BLaER1 treated with 17β-estradiol and CSF1 and Interleukin-3, amounts not matched to agents 10 nM and 100 nM (cell line): ENCODE measurements at regions not wholly inside any gene's neighbourhood (a gene's known extent, or its start where the extent isn't known, plus 50 kb on each side); places are given as distances from the start of the nearest gene placed in this dataset.

Experiments used
- H3K27ac ChIP-seq, 11 experiments: shearing (Covaris generic); formaldehyde crosslinking; 2 replicates each; pipeline ENCODE4 v1.8.1; 2022
- H3K27me3 ChIP-seq, 11 experiments: shearing (Covaris generic); formaldehyde crosslinking; 2 replicates each; pipeline ENCODE4 v1.8.1; 2022
- H3K36me3 ChIP-seq, 11 experiments: shearing (Covaris generic); formaldehyde crosslinking; 2 replicates each; pipeline ENCODE4 v1.8.1; 2022
- H3K4me1 ChIP-seq, 10 experiments: shearing (Covaris generic); formaldehyde crosslinking; 2 replicates each; pipeline ENCODE4 v1.8.1; 2022
- H3K4me2 ChIP-seq, 11 experiments: shearing (Covaris generic); formaldehyde crosslinking; 2 replicates each; pipeline ENCODE4 v1.8.1; 2022
- H3K4me3 ChIP-seq, 10 experiments: shearing (Covaris generic); formaldehyde crosslinking; 2 replicates each; pipeline ENCODE4 v1.8.1; 2022
- H3K9ac ChIP-seq, 11 experiments: shearing (Covaris generic); formaldehyde crosslinking; 2 replicates each; pipeline ENCODE4 v1.8.1; 2022
- H3K9me3 ChIP-seq, 11 experiments: shearing (Covaris generic); formaldehyde crosslinking; replicated peaks in 1 of 11; 2 replicates each; pipeline ENCODE4 v1.8.1; 2022
- H4K20me1 ChIP-seq, 11 experiments: shearing (Covaris generic); formaldehyde crosslinking; 2 replicates each; pipeline ENCODE4 v1.8.1; 2022
- Cebpa-rat ChIP-seq, 11 experiments: shearing (Covaris generic); IDR thresholded peaks; 2 replicates each; pipeline ENCODE4 v1.8.1; 2022

GRCh38 chr10:29795850-29796249 lies 161.1 kb upstream of the SVIL start:
- Histone ChIP-seq H3K27me3 (no peaks in the 10 kb centered on the region), H3K4me3 (no peak overlapping the region), H4K20me1 (no peaks in the 10 kb centered on the region), H3K36me3 (no peaks in the 10 kb centered on the region), H3K4me2 (no peak overlapping the region), H3K27ac (no peak overlapping the region), H3K4me1 (no peaks in the 10 kb centered on the region), H3K9ac (no peak overlapping the region), H3K9me3 (peaks cover 0 to 4% (median 0%) of the 10 kb centered on the region in 11 experiments; a peak in 1 of 22 replicates)
- TF ChIP-seq Cebpa-rat (IDR thresholded peaks at IDR 0.05): no peak

GRCh38 chr10:29794776-29795611 lies 160.2 kb upstream of the SVIL start:
- no peak overlapping the region for H3K9ac ChIP-seq
- no peak overlapping the region for H3K4me3 ChIP-seq
- no peaks in the 10 kb centered on the region for H3K4me1 ChIP-seq
- no peaks in the 10 kb centered on the region for H4K20me1 ChIP-seq
- H3K36me3 ChIP-seq: no peaks in the 10 kb centered on the region
- no peak overlapping the region for H3K27ac ChIP-seq
- H3K4me2 ChIP-seq: no peak overlapping the region
- no peaks in the 10 kb centered on the region for H3K27me3 ChIP-seq
- no peak for TF ChIP-seq Cebpa-rat (IDR thresholded peaks at IDR 0.05)
- H3K9me3 ChIP-seq: no peaks in the 10 kb centered on the region

- Histone ChIP-seq H3K9me3 (peaks cover 5 to 11% (median 9%) of the 10 kb centered on the region in 11 experiments; a peak in 16 of 22 replicates), H3K4me2 (no peak overlapping the region), H3K9ac (no peak overlapping the region), H3K27ac (no peak overlapping the region), H3K36me3 (no peaks in the 10 kb centered on the region), H3K27me3 (no peaks in the 10 kb centered on the region), H3K4me3 (no peak overlapping the region), H3K4me1 (no peaks in the 10 kb centered on the region), H4K20me1 (no peaks in the 10 kb centered on the region)
- TF ChIP-seq Cebpa-rat (IDR thresholded peaks at IDR 0.05): no peak
These were observed 157.0 kb upstream of the SVIL start for GRCh38 chr10:29791773-29792172.

- no peaks in the 10 kb centered on the region for H3K4me1 ChIP-seq
These were observed 155.4 kb upstream of the SVIL start for GRCh38 chr10:29790207-29790606.

GRCh38 chr10:29788113-29788512 lies 153.3 kb upstream of the SVIL start:
- Histone ChIP-seq H3K27ac (no peak overlapping the region), H3K9me3 (peaks cover 5 to 11% (median 9%) of the 10 kb centered on the region in 11 experiments; a peak in 16 of 22 replicates), H4K20me1 (no peaks in the 10 kb centered on the region), H3K27me3 (no peaks in the 10 kb centered on the region), H3K4me1 (peaks cover 0 to 7% (median 4%) of the 10 kb centered on the region in 10 experiments; a peak in 14 of 20 replicates), H3K4me2 (no peak overlapping the region), H3K36me3 (no peaks in the 10 kb centered on the region), H3K9ac (no peak overlapping the region), H3K4me3 (no peak overlapping the region)
- TF ChIP-seq Cebpa-rat (IDR thresholded peaks at IDR 0.05): no peak

More at GRCh38 chr10:29790207-29790606, 155.4 kb upstream of the SVIL start:
- no peaks in the 10 kb centered on the region for H3K36me3 ChIP-seq
- H3K9ac ChIP-seq: no peak overlapping the region
- peaks cover 5 to 11% (median 9%) of the 10 kb centered on the region in 11 experiments; a peak in 16 of 22 replicates for H3K9me3 ChIP-seq
- H4K20me1 ChIP-seq: no peaks in the 10 kb centered on the region
- H3K4me2 ChIP-seq: no peak overlapping the region
- no peaks in the 10 kb centered on the region for H3K27me3 ChIP-seq
- no peak overlapping the region for H3K27ac ChIP-seq
- no peak overlapping the region for H3K4me3 ChIP-seq
- TF ChIP-seq Cebpa-rat (IDR thresholded peaks at IDR 0.05): no peak

- H4K20me1 ChIP-seq: no peaks in the 10 kb centered on the region
- H3K27me3 ChIP-seq: no peaks in the 10 kb centered on the region
- H3K9ac ChIP-seq: no peak overlapping the region
- no peak overlapping the region for H3K4me3 ChIP-seq
- H3K27ac ChIP-seq: no peak overlapping the region
- H3K4me1 ChIP-seq: peaks cover 0 to 13% (median 6%) of the 10 kb centered on the region in 10 experiments; a peak in 14 of 20 replicates
- no peaks in the 10 kb centered on the region for H3K36me3 ChIP-seq
- H3K9me3 ChIP-seq: peaks cover 5 to 11% (median 9%) of the 10 kb centered on the region in 11 experiments; a peak in 16 of 22 replicates
- H3K4me2 ChIP-seq: no peak overlapping the region
- no peak for TF ChIP-seq Cebpa-rat (IDR thresholded peaks at IDR 0.05)
These were observed 150.9 kb upstream of the SVIL start for GRCh38 chr10:29785701-29786100.

- TF ChIP-seq Cebpa-rat (IDR thresholded peaks at IDR 0.05): no peak
- Histone ChIP-seq H3K4me1 (peaks cover 0 to 23% (median 6%) of the 10 kb centered on the region in 10 experiments; a peak in 14 of 20 replicates), H3K9ac (no peak overlapping the region), H3K36me3 (no peaks in the 10 kb centered on the region), H3K27me3 (no peaks in the 10 kb centered on the region), H3K4me3 (no peak overlapping the region), H3K9me3 (peaks cover 5 to 11% (median 9%) of the 10 kb centered on the region in 11 experiments; a peak in 16 of 22 replicates), H3K4me2 (no peak overlapping the region), H4K20me1 (no peaks in the 10 kb centered on the region), H3K27ac (no peak overlapping the region)
These were observed 149.5 kb upstream of the SVIL start for GRCh38 chr10:29784175-29784773.

GRCh38 chr10:29783201-29783947 lies 148.6 kb upstream of the SVIL start:
- peaks cover 5 to 11% (median 8%) of the 10 kb centered on the region in 11 experiments; a peak in 16 of 22 replicates for H3K9me3 ChIP-seq
- no peak overlapping the region for H3K27ac ChIP-seq
- H3K4me1 ChIP-seq: peaks cover 0 to 23% (median 6%) of the 10 kb centered on the region in 10 experiments; a peak in 14 of 20 replicates
- no peak for TF ChIP-seq Cebpa-rat (IDR thresholded peaks at IDR 0.05)
- H4K20me1 ChIP-seq: no peaks in the 10 kb centered on the region
- no peak overlapping the region for H3K4me3 ChIP-seq
- no peaks in the 10 kb centered on the region for H3K36me3 ChIP-seq
- no peaks in the 10 kb centered on the region for H3K27me3 ChIP-seq
- peak overlapping the region in 10 of 11 experiments; percentile 2 to 64 (median 25); a peak in 13 of 22 replicates for H3K4me2 ChIP-seq
- H3K9ac ChIP-seq: no peak overlapping the region

- Histone ChIP-seq H3K9ac (no peak overlapping the region), H3K27ac (no peak overlapping the region), H3K4me3 (no peak overlapping the region), H3K4me2 (peak overlapping the region in 3 of 11 experiments; percentile 25 to 54 (median 29); a peak in 5 of 22 replicates), H4K20me1 (no peaks in the 10 kb centered on the region), H3K4me1 (peaks cover 0 to 23% (median 6%) of the 10 kb centered on the region in 10 experiments; a peak in 14 of 20 replicates), H3K36me3 (no peaks in the 10 kb centered on the region), H3K27me3 (no peaks in the 10 kb centered on the region), H3K9me3 (peaks cover 0 to 5% (median 0%) of the 10 kb centered on the region in 11 experiments; a peak in 1 of 22 replicates)
- no peak for TF ChIP-seq Cebpa-rat (IDR thresholded peaks at IDR 0.05)
These were observed 145.9 kb upstream of the SVIL start for GRCh38 chr10:29780639-29781038.
